ENCODE measurements at regions not wholly inside any gene's neighbourhood (a gene's known extent, or its start where the extent isn't known, plus 50 kb on each side); places are given as distances from the start of the nearest gene placed in this dataset.

DNA sequence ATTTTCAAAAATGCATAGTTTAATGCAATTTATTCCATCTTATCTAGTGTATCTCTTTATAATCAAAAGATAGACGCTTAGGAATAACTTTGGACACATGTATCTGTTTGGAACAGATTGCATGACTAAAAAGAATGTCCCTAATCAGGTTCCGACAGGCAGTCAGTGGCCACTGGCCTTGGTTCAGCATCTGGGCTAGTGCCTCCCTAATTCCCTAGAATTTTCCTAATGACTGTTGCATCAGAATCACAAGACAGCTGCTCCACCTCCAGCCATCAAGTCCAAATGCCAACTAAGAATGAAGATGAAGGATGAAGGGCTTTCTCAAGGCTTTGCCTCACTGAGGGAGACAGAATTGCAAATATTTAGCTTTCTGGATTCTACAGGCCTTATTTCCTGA, 173.8 kb downstream of the EFNB2 start:
- H3K4me3 ChIP-seq (ENCODE audit: low read depth, low read length), result no peak overlapping the region
- no peak for DNase-seq (ENCODE audit: low read depth)
- TF ChIP-seq, protein P1, sequence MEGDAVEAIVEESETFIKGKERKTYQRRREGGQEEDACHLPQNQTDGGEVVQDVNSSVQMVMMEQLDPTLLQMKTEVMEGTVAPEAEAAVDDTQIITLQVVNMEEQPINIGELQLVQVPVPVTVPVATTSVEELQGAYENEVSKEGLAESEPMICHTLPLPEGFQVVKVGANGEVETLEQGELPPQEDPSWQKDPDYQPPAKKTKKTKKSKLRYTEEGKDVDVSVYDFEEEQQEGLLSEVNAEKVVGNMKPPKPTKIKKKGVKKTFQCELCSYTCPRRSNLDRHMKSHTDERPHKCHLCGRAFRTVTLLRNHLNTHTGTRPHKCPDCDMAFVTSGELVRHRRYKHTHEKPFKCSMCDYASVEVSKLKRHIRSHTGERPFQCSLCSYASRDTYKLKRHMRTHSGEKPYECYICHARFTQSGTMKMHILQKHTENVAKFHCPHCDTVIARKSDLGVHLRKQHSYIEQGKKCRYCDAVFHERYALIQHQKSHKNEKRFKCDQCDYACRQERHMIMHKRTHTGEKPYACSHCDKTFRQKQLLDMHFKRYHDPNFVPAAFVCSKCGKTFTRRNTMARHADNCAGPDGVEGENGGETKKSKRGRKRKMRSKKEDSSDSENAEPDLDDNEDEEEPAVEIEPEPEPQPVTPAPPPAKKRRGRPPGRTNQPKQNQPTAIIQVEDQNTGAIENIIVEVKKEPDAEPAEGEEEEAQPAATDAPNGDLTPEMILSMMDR (conservative IDR thresholded peaks at IDR 0.05; ENCODE audit: low read depth, low read length), result no peak

DNA sequence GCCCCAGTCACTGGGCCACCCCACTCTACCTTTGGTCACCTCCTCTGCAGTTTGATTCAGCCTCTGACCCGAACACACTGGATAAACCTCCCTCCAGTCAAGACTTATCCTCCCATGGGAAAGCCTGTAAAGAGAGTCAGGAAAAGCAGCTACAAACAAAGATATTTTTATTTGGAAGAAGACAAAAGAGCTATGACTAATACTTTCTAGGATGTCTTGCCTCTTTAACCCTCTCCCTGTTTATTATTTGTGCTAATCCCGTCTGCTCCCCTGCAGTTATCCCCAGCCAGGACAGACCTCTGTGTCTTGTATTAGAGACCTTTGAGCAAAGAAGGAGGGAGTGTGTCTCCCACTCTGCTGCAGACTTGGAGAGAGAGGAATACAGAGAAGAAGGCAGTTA, 178.3 kb downstream of the EFNB2 start:
- TF ChIP-seq, protein P1 (conservative IDR thresholded peaks at IDR 0.05; ENCODE audit: low read depth, low read length), result no peak
- no peak for DNase-seq (ENCODE audit: low read depth)
- no peak overlapping the region for H3K4me3 ChIP-seq (ENCODE audit: low read depth, low read length)

DNA sequence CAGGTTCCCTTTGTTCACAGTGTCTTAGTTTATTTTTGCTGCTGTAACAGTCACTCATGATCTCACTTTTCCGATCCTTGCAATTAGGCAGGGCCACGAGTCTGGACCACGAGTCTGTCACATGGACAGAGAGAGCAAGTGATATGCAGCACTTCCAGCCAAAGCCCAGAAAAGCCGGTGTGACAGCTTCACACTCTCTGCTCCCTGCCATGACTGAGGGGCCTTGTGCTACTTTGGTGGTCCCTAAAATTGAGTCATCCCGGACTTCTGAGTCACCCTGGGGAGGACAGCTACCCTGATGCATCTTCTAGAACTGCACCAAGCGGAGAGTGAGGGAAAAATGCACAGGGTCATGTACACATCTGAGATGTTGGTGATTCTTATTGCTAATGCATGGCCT, 179.6 kb downstream of the EFNB2 start:
- TF ChIP-seq, protein P1 (conservative IDR thresholded peaks at IDR 0.05; ENCODE audit: low read depth, low read length), result no peak
- DNase-seq (ENCODE audit: low read depth), result no peak

DNA sequence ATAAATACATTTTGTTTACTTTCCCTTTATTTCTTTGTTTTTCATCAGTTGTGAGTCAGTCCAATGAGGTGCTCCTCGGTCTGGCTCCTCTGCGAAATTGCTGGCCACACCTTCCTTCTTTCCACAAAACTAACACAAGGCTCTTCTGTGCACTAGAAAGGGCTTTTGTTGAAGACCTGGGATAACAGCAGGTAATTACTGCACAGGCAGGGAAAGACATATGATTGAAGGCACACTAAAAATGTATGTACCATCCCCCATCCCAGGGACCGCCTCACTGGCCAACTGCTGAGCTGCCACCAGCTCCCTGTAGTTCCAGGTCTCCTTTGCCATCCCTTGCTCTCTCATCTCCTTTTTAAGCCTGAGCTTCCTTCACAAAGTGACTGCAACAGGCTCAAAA, 180.5 kb downstream of the EFNB2 start:
- TF ChIP-seq, protein P1 (conservative IDR thresholded peaks at IDR 0.05; ENCODE audit: low read depth, low read length), result no peak
- DNase-seq (ENCODE audit: low read depth), result no peak

More for the DNA sequence above, 179.6 kb downstream of the EFNB2 start:
- no peak overlapping the region for H3K4me3 ChIP-seq (ENCODE audit: low read depth, low read length)

DNA sequence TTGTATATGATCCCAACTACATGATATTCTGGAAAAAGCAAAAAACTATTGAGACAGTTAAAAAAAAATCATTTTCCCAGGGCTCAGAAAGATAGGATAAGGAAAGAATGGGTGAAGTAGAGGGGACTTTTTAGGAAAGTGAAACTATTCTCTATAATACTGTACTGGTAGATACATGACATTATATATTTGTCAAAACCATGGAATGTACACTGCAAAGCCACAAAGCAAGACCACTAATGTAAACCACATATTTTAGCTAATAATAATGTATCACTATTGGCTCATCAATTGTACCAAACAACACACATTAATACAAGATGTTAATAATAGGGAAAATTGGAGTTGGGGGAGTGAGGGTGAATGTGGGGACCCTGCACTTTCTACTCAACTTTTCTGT, 182.6 kb downstream of the EFNB2 start:
- TF ChIP-seq, protein P1 (conservative IDR thresholded peaks at IDR 0.05; ENCODE audit: low read depth, low read length), result no peak
- DNase-seq (ENCODE audit: low read depth), result no peak

More for the DNA sequence above, 180.5 kb downstream of the EFNB2 start:
- no peak overlapping the region for H3K4me3 ChIP-seq (ENCODE audit: low read depth, low read length)

DNA sequence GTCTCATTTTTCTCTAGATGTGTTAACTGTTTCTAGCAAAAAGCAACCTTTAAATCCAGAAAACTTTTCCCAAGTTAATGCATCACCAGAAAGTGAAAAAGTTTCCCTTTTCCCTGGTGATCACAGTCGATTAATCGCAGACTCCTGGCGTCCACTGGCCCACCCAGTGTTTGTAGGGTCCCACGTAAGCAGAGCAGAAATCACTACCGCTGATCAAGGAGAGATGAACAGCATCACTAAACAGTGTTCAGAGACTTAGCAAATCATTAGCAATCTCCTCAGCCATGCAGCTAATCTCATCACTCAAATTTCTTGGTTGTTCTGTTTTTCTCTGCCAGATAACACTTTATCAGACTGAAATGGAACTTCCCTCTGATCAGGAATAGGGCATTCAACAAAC, 184.2 kb downstream of the EFNB2 start:
- TF ChIP-seq, protein P1 (conservative IDR thresholded peaks at IDR 0.05; ENCODE audit: low read depth, low read length), result no peak
- H3K4me3 ChIP-seq (ENCODE audit: low read depth, low read length), result no peak overlapping the region
- DNase-seq (ENCODE audit: low read depth), result no peak

More for the DNA sequence above, 182.6 kb downstream of the EFNB2 start:
- no peak overlapping the region for H3K4me3 ChIP-seq (ENCODE audit: low read depth, low read length)

DNA sequence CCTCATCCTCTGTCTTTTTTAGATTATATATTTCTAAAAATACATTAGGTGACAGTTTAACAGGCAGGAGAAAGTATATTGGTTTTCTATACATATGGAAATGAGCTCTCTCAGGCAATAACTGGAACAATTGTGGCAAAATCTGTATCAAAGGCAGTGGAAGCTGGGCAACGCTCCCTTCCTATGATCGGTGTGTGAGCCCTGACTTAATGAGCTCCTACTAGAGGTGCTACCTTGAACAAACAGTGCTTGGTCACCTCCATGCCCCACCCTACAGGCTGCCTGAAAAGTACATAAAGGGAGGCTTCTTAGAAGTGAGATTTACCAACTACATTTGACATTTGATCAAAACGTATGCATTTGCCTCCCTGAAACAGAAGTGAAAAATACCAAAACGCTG, 185.3 kb downstream of the EFNB2 start:
- no peak for DNase-seq (ENCODE audit: low read depth)
- TF ChIP-seq, protein P1 (conservative IDR thresholded peaks at IDR 0.05; ENCODE audit: low read depth, low read length), result no peak
- no peak overlapping the region for H3K4me3 ChIP-seq (ENCODE audit: low read depth, low read length)
